NCI-H69 (cell line): ENCODE measurements at regions not wholly inside any gene's neighbourhood (a gene's known extent, or its start where the extent isn't known, plus 50 kb on each side); places are given as distances from the start of the nearest gene placed in this dataset.
"Not testable (repeated sequence)": the region's sequence is repeated elsewhere in the genome, so short reads cannot be mapped to it uniquely, and the experiment has no call there.

Source experiments
- DNase-seq: peaks from one replicate; lab custom pipeline; 2025; lab: John Stamatoyannopoulos, UW

GRCh38 chr6:26720663-26721218 is 61.2 kb upstream of the ZNF322 start:
- not testable (repeated sequence) for DNase-seq

GRCh38 chr6:26730019-26730766 is 70.6 kb upstream of the ZNF322 start:
- not testable (repeated sequence) for DNase-seq

GRCh38 chr6:26734776-26735472 is 75.4 kb upstream of the ZNF322 start:
- DNase-seq = not testable (repeated sequence)

- no peak for DNase-seq
These were observed 80.3 kb upstream of the ZNF322 start for GRCh38 chr6:26739811-26740210.

- no peak for DNase-seq
These were observed 83.7 kb upstream of the ZNF322 start for GRCh38 chr6:26743157-26743821.

GRCh38 chr6:26743941-26744699 is 84.6 kb upstream of the ZNF322 start:
- DNase-seq = no peak

- not testable (repeated sequence) for DNase-seq
These were observed 85.3 kb upstream of the ZNF322 start for GRCh38 chr6:26744837-26745282.

GRCh38 chr6:26745964-26746363 is 86.4 kb upstream of the ZNF322 start:
- not testable (repeated sequence) for DNase-seq

- DNase-seq = not testable (repeated sequence)
These were observed 89.7 kb upstream of the ZNF322 start for GRCh38 chr6:26749126-26749758.

- DNase-seq = not testable (repeated sequence)
These were observed 90.2 kb upstream of the ZNF322 start for GRCh38 chr6:26749759-26750126.

GRCh38 chr6:26754212-26754611 is 94.7 kb upstream of the ZNF322 start:
- no peak for DNase-seq

GRCh38 chr6:26754801-26755200 is 95.3 kb upstream of the ZNF322 start:
- not testable (repeated sequence) for DNase-seq

- not testable (repeated sequence) for DNase-seq
These were observed 96.7 kb upstream of the ZNF322 start for GRCh38 chr6:26756067-26756805.

GRCh38 chr6:26766203-26766902 is 106.8 kb upstream of the ZNF322 start:
- not testable (repeated sequence) for DNase-seq

GRCh38 chr6:26770941-26771666 is 111.6 kb upstream of the ZNF322 start:
- DNase-seq = not testable (repeated sequence)

- not testable (repeated sequence) for DNase-seq
These were observed 113.9 kb upstream of the ZNF322 start for GRCh38 chr6:26773414-26773813.

GRCh38 chr6:26780563-26780962 is 121.0 kb upstream of the ZNF322 start:
- not testable (repeated sequence) for DNase-seq

GRCh38 chr6:26795474-26796307 is 136.1 kb upstream of the ZNF322 start:
- not testable (repeated sequence) for DNase-seq
